Nephron progenitor cell (in vitro differentiated cells): ENCODE measurements at regions not wholly inside any gene's neighbourhood (a gene's known extent, or its start where the extent isn't known, plus 50 kb on each side); places are given as distances from the start of the nearest gene placed in this dataset.

Experiments used
- DNase-seq: peaks from one replicate; pipeline ENCODE4 v3.0.0; 2021
- H3K27ac Mint-ChIP-seq: 2 replicates; pipeline ENCODE4 v1.8.0; 2021; ENCODE audit warnings: mild to moderate bottlenecking, moderate library complexity, mixed read lengths
- H3K27me3 Mint-ChIP-seq: 2 replicates; pipeline ENCODE4 v1.8.0; 2021; ENCODE audit warnings: mild to moderate bottlenecking, low read depth, mixed read lengths; ENCODE audit not compliant: poor library complexity
- H3K36me3 Mint-ChIP-seq: 2 replicates; pipeline ENCODE4 v1.8.0; 2021; ENCODE audit warnings: low read depth, mixed read lengths
- H3K4me1 Mint-ChIP-seq: 2 replicates; pipeline ENCODE4 v1.8.0; 2021; ENCODE audit warnings: mixed read lengths
- H3K4me3 Mint-ChIP-seq: 2 replicates; pipeline ENCODE4 v1.8.0; 2021; ENCODE audit warnings: mild to moderate bottlenecking, moderate library complexity, mixed read lengths
- H3K9me3 Mint-ChIP-seq: 2 replicates; pipeline ENCODE4 v1.8.0; 2021; ENCODE audit warnings: mild to moderate bottlenecking, moderate library complexity, mixed read lengths
- CTCF ChIP-seq: fragments of 200-600 bp; sonication (generic); IDR thresholded peaks from 2 replicates; pipeline ENCODE4 v1.5.0; 2021; ENCODE audit warnings: antibody characterized with exemption

GRCh38 chr10:131812736-131813604 is 87.8 kb upstream of the PPP2R2D start:
- Mint-ChIP-seq H3K9me3 (no peaks in the 10 kb centered on the region), H3K27me3 (peaks cover 37% of the 10 kb centered on the region), H3K4me1 (peaks cover 55% of the 10 kb centered on the region), H3K36me3 (no peaks in the 10 kb centered on the region), H3K4me3 (no peak overlapping the region), H3K27ac (peak overlapping the region; percentile 70)
- no peak for TF ChIP-seq CTCF
- DNase-seq, result no peak

GRCh38 chr10:131814567-131815265 is 86.1 kb upstream of the PPP2R2D start:
- Mint-ChIP-seq H3K9me3 (no peaks in the 10 kb centered on the region), H3K4me3 (no peak overlapping the region), H3K27me3 (peaks cover 25% of the 10 kb centered on the region), H3K4me1 (peaks cover 66% of the 10 kb centered on the region), H3K36me3 (no peaks in the 10 kb centered on the region), H3K27ac (no peak overlapping the region)
- no peak for TF ChIP-seq CTCF
- DNase-seq, result no peak

- Mint-ChIP-seq H3K27me3 (peaks cover 25% of the 10 kb centered on the region), H3K27ac (peak overlapping the region; percentile 56), H3K36me3 (no peaks in the 10 kb centered on the region), H3K4me1 (peaks cover 74% of the 10 kb centered on the region), H3K9me3 (no peaks in the 10 kb centered on the region), H3K4me3 (no peak overlapping the region)
- TF ChIP-seq CTCF, result no peak
- DNase-seq, result no peak
These were observed 85.3 kb upstream of the PPP2R2D start for GRCh38 chr10:131815266-131816156.

- no peak overlapping the region for H3K27ac Mint-ChIP-seq
- peaks cover 31% of the 10 kb centered on the region for H3K27me3 Mint-ChIP-seq
- TF ChIP-seq CTCF, result no peak
- peak overlapping the region; percentile 23 for H3K4me3 Mint-ChIP-seq
- no peak for DNase-seq
- H3K9me3 Mint-ChIP-seq, result no peaks in the 10 kb centered on the region
- peaks cover 82% of the 10 kb centered on the region for H3K4me1 Mint-ChIP-seq
- no peaks in the 10 kb centered on the region for H3K36me3 Mint-ChIP-seq
These were observed 84.5 kb upstream of the PPP2R2D start for GRCh38 chr10:131816157-131816775.

GRCh38 chr10:131816941-131817700 is 83.7 kb upstream of the PPP2R2D start:
- no peaks in the 10 kb centered on the region for H3K9me3 Mint-ChIP-seq
- H3K27me3 Mint-ChIP-seq, result peaks cover 25% of the 10 kb centered on the region
- H3K4me1 Mint-ChIP-seq, result peaks cover 83% of the 10 kb centered on the region
- no peak for DNase-seq
- H3K27ac Mint-ChIP-seq, result no peak overlapping the region
- H3K36me3 Mint-ChIP-seq, result no peaks in the 10 kb centered on the region
- TF ChIP-seq CTCF, result no peak
- H3K4me3 Mint-ChIP-seq, result peak overlapping the region; percentile 23
